ENCODE measurements at regions not wholly inside any gene's neighbourhood (a gene's known extent, or its start where the extent isn't known, plus 50 kb on each side); places are given as distances from the start of the nearest gene placed in this dataset.

DNA sequence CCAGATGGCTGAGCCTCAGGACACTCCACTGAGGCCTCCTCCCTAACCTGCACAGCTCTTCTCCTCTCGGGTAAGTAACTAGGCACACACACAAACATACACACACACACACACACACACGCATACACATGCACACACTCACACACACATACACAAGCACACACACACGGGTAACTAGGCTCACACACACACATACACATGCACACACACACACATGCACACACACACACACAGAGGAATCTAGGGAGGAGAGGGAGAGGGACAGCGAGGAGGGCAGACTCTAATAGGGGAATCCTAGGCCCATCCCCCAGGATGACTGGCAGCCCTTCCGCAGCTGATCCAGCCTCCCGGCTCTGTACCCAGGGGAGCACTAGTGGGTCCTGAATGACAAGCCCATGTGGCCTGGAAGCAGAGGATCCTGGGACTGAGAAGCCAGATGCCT is 177.4 kb upstream of the LINGO1 start (continued):
- TF ChIP-seq, protein P1, sequence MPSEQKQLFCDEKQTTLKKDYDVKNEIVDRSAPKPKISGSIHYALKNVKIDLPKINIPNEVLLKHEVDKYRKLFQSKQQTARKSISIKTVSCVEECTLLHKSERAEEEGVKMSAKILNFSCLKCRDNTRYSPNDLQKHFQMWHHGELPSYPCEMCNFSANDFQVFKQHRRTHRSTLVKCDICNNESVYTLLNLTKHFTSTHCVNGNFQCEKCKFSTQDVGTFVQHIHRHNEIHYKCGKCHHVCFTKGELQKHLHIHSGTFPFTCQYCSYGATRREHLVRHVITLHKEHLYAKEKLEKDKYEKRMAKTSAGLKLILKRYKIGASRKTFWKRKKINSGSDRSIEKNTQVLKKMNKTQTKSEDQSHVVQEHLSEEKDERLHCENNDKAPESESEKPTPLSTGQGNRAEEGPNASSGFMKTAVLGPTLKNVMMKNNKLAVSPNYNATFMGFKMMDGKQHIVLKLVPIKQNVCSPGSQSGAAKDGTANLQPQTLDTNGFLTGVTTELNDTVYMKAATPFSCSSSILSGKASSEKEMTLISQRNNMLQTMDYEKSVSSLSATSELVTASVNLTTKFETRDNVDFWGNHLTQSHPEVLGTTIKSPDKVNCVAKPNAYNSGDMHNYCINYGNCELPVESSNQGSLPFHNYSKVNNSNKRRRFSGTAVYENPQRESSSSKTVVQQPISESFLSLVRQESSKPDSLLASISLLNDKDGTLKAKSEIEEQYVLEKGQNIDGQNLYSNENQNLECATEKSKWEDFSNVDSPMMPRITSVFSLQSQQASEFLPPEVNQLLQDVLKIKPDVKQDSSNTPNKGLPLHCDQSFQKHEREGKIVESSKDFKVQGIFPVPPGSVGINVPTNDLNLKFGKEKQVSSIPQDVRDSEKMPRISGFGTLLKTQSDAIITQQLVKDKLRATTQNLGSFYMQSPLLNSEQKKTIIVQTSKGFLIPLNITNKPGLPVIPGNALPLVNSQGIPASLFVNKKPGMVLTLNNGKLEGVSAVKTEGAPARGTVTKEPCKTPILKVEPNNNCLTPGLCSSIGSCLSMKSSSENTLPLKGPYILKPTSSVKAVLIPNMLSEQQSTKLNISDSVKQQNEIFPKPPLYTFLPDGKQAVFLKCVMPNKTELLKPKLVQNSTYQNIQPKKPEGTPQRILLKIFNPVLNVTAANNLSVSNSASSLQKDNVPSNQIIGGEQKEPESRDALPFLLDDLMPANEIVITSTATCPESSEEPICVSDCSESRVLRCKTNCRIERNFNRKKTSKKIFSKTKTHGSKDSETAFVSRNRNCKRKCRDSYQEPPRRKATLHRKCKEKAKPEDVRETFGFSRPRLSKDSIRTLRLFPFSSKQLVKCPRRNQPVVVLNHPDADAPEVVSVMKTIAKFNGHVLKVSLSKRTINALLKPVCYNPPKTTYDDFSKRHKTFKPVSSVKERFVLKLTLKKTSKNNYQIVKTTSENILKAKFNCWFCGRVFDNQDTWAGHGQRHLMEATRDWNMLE (tag by site-specific recombination; conservative IDR thresholded peaks at IDR 0.05; ENCODE audit: low read depth) = no peak
- TF ChIP-seq ZNF112 (tag by site-specific recombination; IDR thresholded peaks at IDR 0.05) (no peak), HOXC10 (CRISPR knock-in tag; IDR thresholded peaks at IDR 0.05) (no peak), GLIS1 (tag by site-specific recombination; IDR thresholded peaks at IDR 0.05) (peak; percentile 52), ZBTB17 (tag by site-specific recombination; IDR thresholded peaks at IDR 0.05) (peak; percentile 76), ZXDB (tag by site-specific recombination; IDR thresholded peaks at IDR 0.05) (no peak), ZNF768 (tag by site-specific recombination; IDR thresholded peaks at IDR 0.05) (no peak), ZNF530 (tag by site-specific recombination; IDR thresholded peaks at IDR 0.05; ENCODE audit: low read depth) (no peak), ZNF629 (tag by site-specific recombination; IDR thresholded peaks at IDR 0.05) (no peak), ZNF2 (tag by site-specific recombination; IDR thresholded peaks at IDR 0.05) (no peak), ZFHX2 (tag by site-specific recombination; conservative IDR thresholded peaks at IDR 0.05) (no peak), ZNF521 (tag by site-specific recombination; IDR thresholded peaks at IDR 0.05) (0 out of 2 replicates have a peak, but pooled peaks have one; percentile 38), ZNF76 (tag by site-specific recombination; IDR thresholded peaks at IDR 0.05; ENCODE audit: borderline replicate concordance, low read depth) (0 out of 2 replicates have a peak, but pooled peaks have one; percentile 31), HOXA7 (CRISPR knock-in tag; IDR thresholded peaks at IDR 0.05; ENCODE audit: borderline replicate concordance) (no peak), ZNF23 (tag by site-specific recombination; IDR thresholded peaks at IDR 0.05; ENCODE audit: borderline replicate concordance) (no peak)
- TF ChIP-seq, protein P2, sequence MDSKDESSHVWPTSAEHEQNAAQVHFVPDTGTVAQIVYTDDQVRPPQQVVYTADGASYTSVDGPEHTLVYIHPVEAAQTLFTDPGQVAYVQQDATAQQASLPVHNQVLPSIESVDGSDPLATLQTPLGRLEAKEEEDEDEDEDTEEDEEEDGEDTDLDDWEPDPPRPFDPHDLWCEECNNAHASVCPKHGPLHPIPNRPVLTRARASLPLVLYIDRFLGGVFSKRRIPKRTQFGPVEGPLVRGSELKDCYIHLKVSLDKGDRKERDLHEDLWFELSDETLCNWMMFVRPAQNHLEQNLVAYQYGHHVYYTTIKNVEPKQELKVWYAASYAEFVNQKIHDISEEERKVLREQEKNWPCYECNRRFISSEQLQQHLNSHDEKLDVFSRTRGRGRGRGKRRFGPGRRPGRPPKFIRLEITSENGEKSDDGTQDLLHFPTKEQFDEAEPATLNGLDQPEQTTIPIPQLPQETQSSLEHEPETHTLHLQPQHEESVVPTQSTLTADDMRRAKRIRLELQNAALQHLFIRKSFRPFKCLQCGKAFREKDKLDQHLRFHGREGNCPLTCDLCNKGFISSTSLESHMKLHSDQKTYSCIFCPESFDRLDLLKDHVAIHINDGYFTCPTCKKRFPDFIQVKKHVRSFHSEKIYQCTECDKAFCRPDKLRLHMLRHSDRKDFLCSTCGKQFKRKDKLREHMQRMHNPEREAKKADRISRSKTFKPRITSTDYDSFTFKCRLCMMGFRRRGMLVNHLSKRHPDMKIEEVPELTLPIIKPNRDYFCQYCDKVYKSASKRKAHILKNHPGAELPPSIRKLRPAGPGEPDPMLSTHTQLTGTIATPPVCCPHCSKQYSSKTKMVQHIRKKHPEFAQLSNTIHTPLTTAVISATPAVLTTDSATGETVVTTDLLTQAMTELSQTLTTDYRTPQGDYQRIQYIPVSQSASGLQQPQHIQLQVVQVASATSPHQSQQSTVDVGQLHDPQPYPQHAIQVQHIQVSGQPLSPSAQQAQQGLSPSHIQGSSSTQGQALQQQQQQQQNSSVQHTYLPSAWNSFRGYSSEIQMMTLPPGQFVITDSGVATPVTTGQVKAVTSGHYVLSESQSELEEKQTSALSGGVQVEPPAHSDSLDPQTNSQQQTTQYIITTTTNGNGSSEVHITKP (tag by site-specific recombination; IDR thresholded peaks at IDR 0.05) = no peak
- TF ChIP-seq, protein P3, sequence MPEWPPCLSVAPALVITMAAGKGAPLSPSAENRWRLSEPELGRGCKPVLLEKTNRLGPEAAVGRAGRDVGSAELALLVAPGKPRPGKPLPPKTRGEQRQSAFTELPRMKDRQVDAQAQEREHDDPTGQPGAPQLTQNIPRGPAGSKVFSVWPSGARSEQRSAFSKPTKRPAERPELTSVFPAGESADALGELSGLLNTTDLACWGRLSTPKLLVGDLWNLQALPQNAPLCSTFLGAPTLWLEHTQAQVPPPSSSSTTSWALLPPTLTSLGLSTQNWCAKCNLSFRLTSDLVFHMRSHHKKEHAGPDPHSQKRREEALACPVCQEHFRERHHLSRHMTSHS (tag by site-specific recombination; IDR thresholded peaks at IDR 0.05) = no peak; the same call in 1 of the 2 replicates
- TF ChIP-seq, protein P4, sequence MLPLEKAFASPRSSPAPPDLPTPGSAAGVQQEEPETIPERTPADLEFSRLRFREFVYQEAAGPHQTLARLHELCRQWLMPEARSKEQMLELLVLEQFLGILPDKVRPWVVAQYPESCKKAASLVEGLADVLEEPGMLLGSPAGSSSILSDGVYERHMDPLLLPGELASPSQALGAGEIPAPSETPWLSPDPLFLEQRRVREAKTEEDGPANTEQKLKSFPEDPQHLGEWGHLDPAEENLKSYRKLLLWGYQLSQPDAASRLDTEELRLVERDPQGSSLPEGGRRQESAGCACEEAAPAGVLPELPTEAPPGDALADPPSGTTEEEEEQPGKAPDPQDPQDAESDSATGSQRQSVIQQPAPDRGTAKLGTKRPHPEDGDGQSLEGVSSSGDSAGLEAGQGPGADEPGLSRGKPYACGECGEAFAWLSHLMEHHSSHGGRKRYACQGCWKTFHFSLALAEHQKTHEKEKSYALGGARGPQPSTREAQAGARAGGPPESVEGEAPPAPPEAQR (tag by site-specific recombination; IDR thresholded peaks at IDR 0.05) = no peak
- TF ChIP-seq, protein P5, sequence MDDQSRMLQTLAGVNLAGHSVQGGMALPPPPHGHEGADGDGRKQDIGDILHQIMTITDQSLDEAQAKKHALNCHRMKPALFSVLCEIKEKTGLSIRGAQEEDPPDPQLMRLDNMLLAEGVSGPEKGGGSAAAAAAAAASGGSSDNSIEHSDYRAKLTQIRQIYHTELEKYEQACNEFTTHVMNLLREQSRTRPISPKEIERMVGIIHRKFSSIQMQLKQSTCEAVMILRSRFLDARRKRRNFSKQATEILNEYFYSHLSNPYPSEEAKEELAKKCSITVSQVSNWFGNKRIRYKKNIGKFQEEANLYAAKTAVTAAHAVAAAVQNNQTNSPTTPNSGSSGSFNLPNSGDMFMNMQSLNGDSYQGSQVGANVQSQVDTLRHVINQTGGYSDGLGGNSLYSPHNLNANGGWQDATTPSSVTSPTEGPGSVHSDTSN (CRISPR knock-in tag; IDR thresholded peaks at IDR 0.05) = no peak
- TF ChIP-seq, protein P6, sequence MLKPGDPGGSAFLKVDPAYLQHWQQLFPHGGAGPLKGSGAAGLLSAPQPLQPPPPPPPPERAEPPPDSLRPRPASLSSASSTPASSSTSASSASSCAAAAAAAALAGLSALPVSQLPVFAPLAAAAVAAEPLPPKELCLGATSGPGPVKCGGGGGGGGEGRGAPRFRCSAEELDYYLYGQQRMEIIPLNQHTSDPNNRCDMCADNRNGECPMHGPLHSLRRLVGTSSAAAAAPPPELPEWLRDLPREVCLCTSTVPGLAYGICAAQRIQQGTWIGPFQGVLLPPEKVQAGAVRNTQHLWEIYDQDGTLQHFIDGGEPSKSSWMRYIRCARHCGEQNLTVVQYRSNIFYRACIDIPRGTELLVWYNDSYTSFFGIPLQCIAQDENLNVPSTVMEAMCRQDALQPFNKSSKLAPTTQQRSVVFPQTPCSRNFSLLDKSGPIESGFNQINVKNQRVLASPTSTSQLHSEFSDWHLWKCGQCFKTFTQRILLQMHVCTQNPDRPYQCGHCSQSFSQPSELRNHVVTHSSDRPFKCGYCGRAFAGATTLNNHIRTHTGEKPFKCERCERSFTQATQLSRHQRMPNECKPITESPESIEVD (tag by site-specific recombination; IDR thresholded peaks at IDR 0.05) = no peak
- TF ChIP-seq, protein P7, sequence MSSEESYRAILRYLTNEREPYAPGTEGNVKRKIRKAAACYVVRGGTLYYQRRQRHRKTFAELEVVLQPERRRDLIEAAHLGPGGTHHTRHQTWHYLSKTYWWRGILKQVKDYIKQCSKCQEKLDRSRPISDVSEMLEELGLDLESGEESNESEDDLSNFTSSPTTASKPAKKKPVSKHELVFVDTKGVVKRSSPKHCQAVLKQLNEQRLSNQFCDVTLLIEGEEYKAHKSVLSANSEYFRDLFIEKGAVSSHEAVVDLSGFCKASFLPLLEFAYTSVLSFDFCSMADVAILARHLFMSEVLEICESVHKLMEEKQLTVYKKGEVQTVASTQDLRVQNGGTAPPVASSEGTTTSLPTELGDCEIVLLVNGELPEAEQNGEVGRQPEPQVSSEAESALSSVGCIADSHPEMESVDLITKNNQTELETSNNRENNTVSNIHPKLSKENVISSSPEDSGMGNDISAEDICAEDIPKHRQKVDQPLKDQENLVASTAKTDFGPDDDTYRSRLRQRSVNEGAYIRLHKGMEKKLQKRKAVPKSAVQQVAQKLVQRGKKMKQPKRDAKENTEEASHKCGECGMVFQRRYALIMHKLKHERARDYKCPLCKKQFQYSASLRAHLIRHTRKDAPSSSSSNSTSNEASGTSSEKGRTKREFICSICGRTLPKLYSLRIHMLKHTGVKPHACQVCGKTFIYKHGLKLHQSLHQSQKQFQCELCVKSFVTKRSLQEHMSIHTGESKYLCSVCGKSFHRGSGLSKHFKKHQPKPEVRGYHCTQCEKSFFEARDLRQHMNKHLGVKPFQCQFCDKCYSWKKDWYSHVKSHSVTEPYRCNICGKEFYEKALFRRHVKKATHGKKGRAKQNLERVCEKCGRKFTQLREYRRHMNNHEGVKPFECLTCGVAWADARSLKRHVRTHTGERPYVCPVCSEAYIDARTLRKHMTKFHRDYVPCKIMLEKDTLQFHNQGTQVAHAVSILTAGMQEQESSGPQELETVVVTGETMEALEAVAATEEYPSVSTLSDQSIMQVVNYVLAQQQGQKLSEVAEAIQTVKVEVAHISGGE (tag by site-specific recombination; conservative IDR thresholded peaks at IDR 0.05; ENCODE audit: low read depth) = no peak

Data from HEK293 (cell line).